CD1c-positive myeloid dendritic cell (primary cell): ENCODE measurements at regions not wholly inside any gene's neighbourhood (a gene's known extent, or its start where the extent isn't known, plus 50 kb on each side); places are given as distances from the start of the nearest gene placed in this dataset.

ENCODE experiments used
- DNase-seq: peaks from one replicate; pipeline ENCODE4 v3.0.0-alpha.2; 2016; ENCODE audit errors: extremely low spot score

DNA sequence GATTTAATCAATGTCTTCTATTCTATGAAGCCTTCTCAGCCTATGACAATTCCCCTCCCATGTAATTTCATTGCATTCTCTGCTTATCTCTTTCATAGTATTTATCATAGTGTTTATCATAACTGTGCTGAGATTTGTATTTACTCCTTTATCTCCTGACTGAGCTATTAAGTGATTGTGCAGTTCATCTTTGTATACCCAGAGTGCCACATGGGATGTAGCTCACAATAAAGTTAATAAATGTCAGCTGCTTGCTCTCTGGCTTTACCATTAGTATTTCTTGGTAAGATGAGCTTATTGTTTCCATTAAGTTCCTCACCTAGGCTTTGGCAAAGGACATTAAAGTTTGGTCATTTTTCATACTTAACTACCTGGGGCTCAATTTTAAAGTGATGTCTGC, 275.1 kb upstream of the MPDZ start:
- no peak for DNase-seq

DNA sequence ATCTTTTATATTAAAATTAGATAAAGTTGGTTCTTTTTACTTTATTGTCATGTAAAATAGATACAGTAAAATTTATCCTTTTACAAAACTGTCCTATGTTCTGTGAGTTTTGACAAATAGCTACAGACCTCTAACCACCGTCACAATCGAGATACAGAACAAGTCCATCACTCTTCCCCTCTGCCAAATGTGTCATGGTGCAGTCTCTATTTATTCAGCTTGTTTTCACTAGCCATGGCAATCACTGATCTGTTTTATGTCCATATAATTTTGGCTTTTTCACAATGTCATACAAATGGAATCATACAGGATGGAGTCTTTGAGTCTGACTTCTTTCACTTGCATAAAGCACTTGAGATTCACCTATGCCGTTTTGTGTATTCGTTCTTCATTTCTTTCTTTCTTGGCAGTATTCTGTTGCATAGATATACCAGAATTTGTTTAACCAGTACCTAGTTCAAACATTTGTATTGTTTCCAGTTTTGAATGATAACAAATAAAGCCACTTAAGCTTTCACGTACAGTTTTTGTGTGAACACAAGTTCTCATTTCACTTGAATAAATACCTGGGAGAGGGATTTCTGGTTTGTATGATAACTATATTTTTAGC, 273.2 kb upstream of the MPDZ start:
- DNase-seq: no peak

- no peak for DNase-seq
These were observed 271.0 kb upstream of the MPDZ start for GRCh38 chr9:13550519-13550918.

DNA sequence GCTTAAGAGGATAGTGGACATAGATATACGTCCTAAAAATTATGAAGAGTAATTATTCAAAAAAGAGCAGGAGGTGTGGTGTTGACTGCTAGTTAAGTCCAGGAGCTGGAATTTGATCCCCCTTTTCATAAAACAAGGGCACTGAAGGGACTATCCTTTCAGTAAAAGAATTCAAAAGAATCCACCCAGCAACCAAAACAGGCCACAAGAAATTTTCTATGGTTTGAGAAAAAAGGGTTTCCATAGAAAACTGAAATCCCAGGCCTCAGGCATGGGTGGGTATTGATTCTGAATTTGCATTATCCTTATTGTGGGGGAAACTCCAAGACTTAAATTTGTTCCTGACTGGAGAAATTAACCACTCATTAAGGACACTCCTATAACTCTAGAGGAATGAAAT, 269.0 kb upstream of the MPDZ start:
- no peak for DNase-seq

DNA sequence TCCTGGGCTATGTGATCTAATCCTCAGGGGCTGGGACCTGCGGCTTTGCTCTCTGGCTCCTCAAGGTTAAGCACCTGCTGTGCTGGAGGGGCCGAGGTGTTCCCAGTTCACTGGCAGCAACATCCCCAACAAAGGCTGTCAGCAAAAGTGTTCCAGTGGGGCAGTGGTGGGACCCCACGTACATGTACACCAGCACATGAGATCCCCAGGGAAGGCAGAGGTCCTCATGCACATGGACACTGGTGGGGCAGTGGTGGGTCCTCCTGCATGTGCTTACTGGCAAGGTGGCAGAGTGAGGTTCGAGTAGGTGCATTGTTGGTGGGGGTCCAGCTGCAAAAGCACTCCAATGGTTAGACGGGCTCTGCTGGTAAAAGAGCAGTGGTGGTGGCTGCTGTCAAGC, 255.6 kb upstream of the MPDZ start:
- no peak for DNase-seq

DNA sequence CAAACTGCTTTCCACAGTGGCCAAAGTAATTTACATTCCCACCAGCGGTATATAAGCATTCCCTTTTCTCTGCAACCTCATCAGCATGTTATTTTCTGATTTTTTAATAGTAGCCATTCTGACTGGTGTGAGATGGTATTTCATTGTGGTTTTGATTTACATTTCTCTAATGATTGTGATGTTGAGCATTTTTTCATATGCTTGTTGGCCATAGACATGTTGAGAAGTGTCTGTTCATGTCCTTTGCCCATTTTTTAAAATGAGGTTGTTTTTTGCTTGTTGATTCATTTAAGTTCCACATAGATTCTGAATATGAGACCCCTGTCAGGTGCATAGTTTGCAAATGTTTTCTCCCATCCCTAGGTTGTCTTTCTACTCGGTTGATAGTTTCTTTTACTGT, 254.5 kb upstream of the MPDZ start:
- DNase-seq: no peak

DNA sequence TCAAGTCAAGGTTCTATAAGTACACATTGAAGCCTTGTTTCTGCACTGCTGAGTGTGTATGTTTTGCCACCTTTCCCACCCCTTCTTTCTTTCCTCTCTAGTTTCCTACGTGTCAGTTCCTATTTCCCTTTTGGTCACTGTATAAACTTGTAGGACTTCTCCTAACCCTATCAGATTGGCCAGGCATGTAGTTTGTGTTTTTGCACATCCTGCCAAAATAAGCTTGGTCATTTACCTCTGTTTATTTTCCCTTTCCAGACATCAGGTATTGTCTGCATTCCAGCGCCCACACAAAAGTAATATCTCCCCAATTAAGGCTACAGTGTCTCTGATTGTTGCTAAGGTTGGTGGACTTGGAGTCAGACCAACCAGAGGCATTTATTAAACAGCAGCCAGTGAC, 252.9 kb upstream of the MPDZ start:
- DNase-seq: no peak

GRCh38 chr9:13529321-13530104, 250.0 kb upstream of the MPDZ start:
- no peak for DNase-seq

DNA sequence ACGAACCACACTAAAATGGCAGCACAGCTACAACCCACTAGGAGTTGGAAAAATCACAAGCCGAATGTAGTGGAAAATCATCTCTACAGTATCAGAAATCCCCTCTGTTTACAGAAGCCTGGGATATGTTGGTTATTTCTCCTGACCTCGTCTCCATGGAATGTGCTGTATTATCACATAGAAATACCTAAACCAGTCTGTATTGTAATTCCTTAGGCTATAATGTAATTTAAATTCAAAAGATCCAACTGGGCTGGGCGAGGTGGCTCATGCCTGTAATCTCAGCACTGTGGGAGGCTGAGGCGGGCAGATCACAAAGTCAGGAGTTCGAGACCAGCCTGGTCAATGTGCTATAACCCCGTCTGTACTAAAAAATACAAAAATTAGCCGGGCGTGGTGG, 244.8 kb upstream of the MPDZ start:
- DNase-seq: no peak

DNA sequence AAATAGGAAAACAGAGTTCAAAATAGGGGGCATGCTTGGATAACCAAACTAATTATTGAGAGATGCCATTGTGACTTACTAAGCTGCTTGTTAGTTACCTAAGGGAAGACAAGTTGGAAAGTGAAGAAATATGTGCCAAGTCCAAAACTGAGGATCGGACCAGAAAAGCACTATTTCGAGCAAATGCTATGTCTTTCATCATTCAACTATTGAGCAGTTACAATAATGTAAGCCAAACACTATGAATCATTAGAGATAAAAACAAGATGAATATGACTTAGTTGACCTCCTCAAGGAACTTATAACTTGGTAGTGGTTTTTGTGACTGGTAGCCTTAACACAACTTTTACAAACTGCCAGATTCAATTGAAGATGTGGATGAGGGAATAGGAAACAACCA, 240.6 kb upstream of the MPDZ start:
- no peak for DNase-seq

- no peak for DNase-seq
These were observed 234.4 kb upstream of the MPDZ start for GRCh38 chr9:13513716-13514444.

- DNase-seq: no peak
These were observed 233.8 kb upstream of the MPDZ start for GRCh38 chr9:13513286-13513685.

DNA sequence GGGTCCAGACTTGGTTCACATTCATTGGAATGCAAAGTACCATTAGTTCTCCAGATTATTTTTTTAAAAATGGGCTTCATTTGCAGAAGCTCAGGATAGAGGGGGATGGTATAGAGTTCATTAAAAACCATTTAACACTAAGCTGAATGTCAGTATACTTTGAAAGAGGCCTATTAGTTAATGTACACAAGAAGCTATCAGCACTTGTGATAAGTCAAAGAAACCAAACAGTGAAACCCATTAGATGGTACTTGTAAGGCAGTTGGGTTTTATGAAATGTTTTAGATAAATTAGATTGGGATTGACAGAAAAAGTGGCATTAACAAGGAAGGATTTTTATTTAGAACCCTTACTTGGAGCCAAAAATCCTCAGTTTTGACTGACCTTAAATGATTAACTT, 229.2 kb upstream of the MPDZ start:
- DNase-seq: no peak

DNA sequence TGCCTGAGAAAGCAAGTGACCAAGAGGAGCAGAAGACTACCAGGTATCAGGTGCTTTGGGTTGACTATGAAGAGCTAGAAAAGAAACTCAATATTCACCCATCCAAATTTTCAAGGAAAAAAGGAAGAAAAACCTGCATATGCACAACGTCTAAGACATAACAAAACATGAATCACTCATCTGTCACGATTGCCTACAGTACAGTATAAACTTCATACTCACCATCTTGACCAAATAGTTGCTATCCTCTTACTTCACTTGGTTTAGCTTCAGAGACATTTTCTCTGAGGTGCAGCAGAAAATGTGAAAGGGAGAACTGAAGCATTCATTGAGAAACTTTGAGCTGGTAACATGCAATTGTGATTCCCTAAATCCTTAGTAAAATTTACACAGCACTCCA, 228.6 kb upstream of the MPDZ start:
- DNase-seq: no peak

- no peak for DNase-seq
These were observed 226.3 kb upstream of the MPDZ start for GRCh38 chr9:13505797-13506196.

DNA sequence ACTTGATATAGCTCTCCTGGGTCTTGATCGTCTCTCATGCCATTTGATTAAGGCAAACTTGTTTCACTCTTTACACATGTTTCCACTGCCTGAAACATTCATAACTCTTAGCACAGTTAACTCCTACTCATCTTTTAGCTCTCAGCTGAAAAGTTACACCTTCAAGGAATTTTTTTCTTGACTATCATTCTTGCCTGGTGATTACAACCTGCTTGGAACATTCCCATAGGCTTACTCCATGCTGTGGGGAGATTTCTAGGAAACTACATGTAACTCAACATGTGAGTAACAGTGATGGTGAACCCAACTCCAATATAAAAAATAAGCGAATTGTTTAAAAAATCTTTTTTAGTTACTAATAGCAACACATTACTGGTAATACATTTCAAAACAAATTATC, 224.1 kb upstream of the MPDZ start:
- no peak for DNase-seq

DNA sequence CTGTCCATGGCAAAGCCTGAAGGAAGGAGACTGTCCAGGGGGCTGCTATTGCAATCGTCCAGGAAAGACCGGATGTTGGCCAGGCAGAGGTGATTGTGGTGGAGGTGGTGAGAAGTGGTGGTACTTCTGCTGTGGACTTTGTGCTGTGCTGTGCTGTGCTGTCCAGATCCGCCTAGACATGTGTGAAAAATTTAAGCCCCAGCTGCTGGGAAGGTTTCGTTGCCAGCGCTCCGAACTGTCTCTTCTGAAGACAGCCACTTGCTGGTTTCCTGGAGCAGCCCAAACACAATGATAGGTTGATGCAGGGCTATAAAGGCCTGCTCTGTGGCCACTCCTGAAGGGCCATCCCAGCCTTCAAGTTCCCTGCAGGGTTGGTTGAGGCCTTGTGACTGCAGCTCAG, 223.0 kb upstream of the MPDZ start:
- no peak for DNase-seq

DNA sequence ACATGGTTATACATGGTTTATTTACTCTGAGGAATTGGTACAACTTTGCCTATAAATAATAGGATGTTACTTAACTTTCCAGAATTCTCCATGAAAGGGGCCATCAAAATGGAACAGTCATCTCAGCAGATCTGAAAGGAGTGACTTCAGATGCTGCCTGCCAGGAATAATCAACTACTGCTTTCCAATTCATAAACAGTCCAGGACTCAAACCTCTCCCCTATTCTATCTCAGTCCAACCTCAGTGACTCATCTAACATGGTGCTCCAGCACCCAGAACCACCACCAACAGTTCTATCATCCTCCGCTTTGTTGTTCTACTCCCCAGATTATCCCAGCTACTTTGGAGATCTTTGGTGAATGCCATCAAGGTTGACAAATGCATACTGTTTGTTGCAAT, 221.5 kb upstream of the MPDZ start:
- DNase-seq: no peak

GRCh38 chr9:13500034-13500433, 220.5 kb upstream of the MPDZ start:
- DNase-seq: no peak

- DNase-seq: no peak
These were observed 214.2 kb upstream of the MPDZ start for GRCh38 chr9:13493697-13494096.

- no peak for DNase-seq
These were observed 212.3 kb upstream of the MPDZ start for GRCh38 chr9:13491493-13492424.

- no peak for DNase-seq
These were observed 211.6 kb upstream of the MPDZ start for GRCh38 chr9:13491138-13491492.
